Endodermal cell (in vitro differentiated cells): ENCODE measurements at regions not wholly inside any gene's neighbourhood (a gene's known extent, or its start where the extent isn't known, plus 50 kb on each side); places are given as distances from the start of the nearest gene placed in this dataset.

Experiments
- DNase-seq: peaks from one replicate; pipeline ENCODE4 v3.0.0-alpha.2; 2017
- H3K27ac ChIP-seq: 2 replicates; pipeline ENCODE4 v1.5.1; 2013; ENCODE audit warnings: mild to moderate bottlenecking, low read depth, low read length, moderate library complexity
- H3K27me3 ChIP-seq: 2 replicates; pipeline ENCODE4 v1.6.1; 2013; ENCODE audit warnings: mild to moderate bottlenecking, low read length, moderate library complexity; ENCODE audit not compliant: insufficient read depth, control insufficient read depth, poor library complexity, severe bottlenecking
- H3K36me3 ChIP-seq: 2 replicates; pipeline ENCODE4 v1.7.0; 2013; ENCODE audit warnings: mild to moderate bottlenecking, low read length, moderate library complexity; ENCODE audit not compliant: control insufficient read depth, insufficient read depth
- H3K4me1 ChIP-seq: one replicate; pipeline ENCODE4 v1.7.0; 2013; ENCODE audit warnings: low read length; ENCODE audit not compliant: control insufficient read depth, insufficient read depth
- H3K4me3 ChIP-seq: 2 replicates; pipeline ENCODE4 v1.5.1; 2013; ENCODE audit warnings: mild to moderate bottlenecking, low read length, moderate library complexity
- H3K9ac ChIP-seq: 2 replicates; pipeline ENCODE4 v1.6.1; 2013; ENCODE audit warnings: mild to moderate bottlenecking, low read length, moderate library complexity; ENCODE audit not compliant: poor library complexity, severe bottlenecking; ENCODE audit errors: extremely low read depth
- H3K9me3 ChIP-seq: 2 replicates; pipeline ENCODE4 v1.6.1; 2013; ENCODE audit warnings: mild to moderate bottlenecking, low read length, moderate library complexity; ENCODE audit not compliant: control insufficient read depth
- H3K27ac Mint-ChIP-seq: 2 replicates; pipeline ENCODE4 v1.8.0; 2020; ENCODE audit warnings: mixed read lengths
- H3K27me3 Mint-ChIP-seq: 2 replicates; pipeline ENCODE4 v1.8.0; 2021; ENCODE audit warnings: mild to moderate bottlenecking, mixed read lengths; ENCODE audit not compliant: insufficient read depth
- H3K36me3 Mint-ChIP-seq: 2 replicates; pipeline ENCODE4 v1.8.0; 2020; ENCODE audit warnings: low read depth, mixed read lengths
- H3K4me1 Mint-ChIP-seq: 2 replicates; pipeline ENCODE4 v1.8.0; 2020; ENCODE audit warnings: mixed read lengths
- H3K4me3 Mint-ChIP-seq: 2 replicates; pipeline ENCODE4 v1.8.0; 2020; ENCODE audit warnings: mild to moderate bottlenecking, moderate library complexity, mixed read lengths
- H3K9me3 Mint-ChIP-seq: 2 replicates; pipeline ENCODE4 v1.8.0; 2020; ENCODE audit warnings: mild to moderate bottlenecking, mixed read lengths
- CTCF ChIP-seq: fragments of 200-600 bp; sonication (generic); conservative IDR thresholded peaks from 2 replicates; pipeline ENCODE4 v1.5.0; 2021; ENCODE audit warnings: antibody characterized with exemption, mild to moderate bottlenecking
- WGBS, 2 experiments: methylation state at CpG; one replicate each; pipeline versions ENCODE4 v1.1.5 to v1.1.7; 2013; ENCODE audit warnings: missing lambda C conversion rate in 2 of 2, mixed read lengths in 1 of 2; ENCODE audit not compliant: insufficient coverage in 1 of 2, insufficient read length in 1 of 2; 5-methylcytosine and 5-hydroxymethylcytosine counted together

GRCh38 chr2:72033636-72034035 is 114.0 kb downstream of the CYP26B1 start:
- Mint-ChIP-seq H3K9me3 (no peaks in the 10 kb centered on the region), H3K36me3 (no peaks in the 10 kb centered on the region)
- no peak overlapping the region for H3K9ac ChIP-seq

GRCh38 chr2:72032481-72033041 is 115.1 kb downstream of the CYP26B1 start:
- no peaks in the 10 kb centered on the region for H3K4me1 Mint-ChIP-seq
- DNase-seq: peak; percentile 40
- H3K9me3 Mint-ChIP-seq: no peaks in the 10 kb centered on the region
- no peak for TF ChIP-seq CTCF
- Histone ChIP-seq H3K9me3 (no peaks in the 10 kb centered on the region), H3K9ac (no peak overlapping the region), H3K4me3 (no peak overlapping the region), H3K27ac (no peak overlapping the region), H3K36me3 (no peaks in the 10 kb centered on the region), H3K27me3 (no peaks in the 10 kb centered on the region), H3K4me1 (no peaks in the 10 kb centered on the region)
- WGBS, 2 experiments: 91 to 94% methylated on average over 3 to 13 of the region's 13 CpGs
- H3K36me3 Mint-ChIP-seq: no peaks in the 10 kb centered on the region
- no peak overlapping the region for H3K4me3 Mint-ChIP-seq
- no peak overlapping the region for H3K27ac Mint-ChIP-seq
- no peaks in the 10 kb centered on the region for H3K27me3 Mint-ChIP-seq

More at GRCh38 chr2:72033636-72034035, 114.0 kb downstream of the CYP26B1 start:
- DNase-seq: peak; percentile 34
- Mint-ChIP-seq H3K4me1 (no peaks in the 10 kb centered on the region), H3K27ac (peak overlapping the region; percentile 12), H3K4me3 (no peak overlapping the region), H3K27me3 (no peaks in the 10 kb centered on the region)
- WGBS, 2 experiments: 91 to 93% methylated on average over 7 to 8 of the region's 8 CpGs
- Histone ChIP-seq H3K27me3 (no peaks in the 10 kb centered on the region), H3K4me1 (no peaks in the 10 kb centered on the region), H3K9me3 (no peaks in the 10 kb centered on the region), H3K36me3 (no peaks in the 10 kb centered on the region), H3K4me3 (no peak overlapping the region), H3K27ac (no peak overlapping the region)
- TF ChIP-seq CTCF: no peak

- no peaks in the 10 kb centered on the region for H3K9me3 Mint-ChIP-seq
- H3K4me1 Mint-ChIP-seq: no peaks in the 10 kb centered on the region
- H3K27ac Mint-ChIP-seq: no peak overlapping the region
- Histone ChIP-seq H3K27me3 (no peaks in the 10 kb centered on the region), H3K4me3 (no peak overlapping the region), H3K9ac (no peak overlapping the region), H3K27ac (no peak overlapping the region), H3K4me1 (no peaks in the 10 kb centered on the region), H3K36me3 (no peaks in the 10 kb centered on the region), H3K9me3 (no peaks in the 10 kb centered on the region)
- H3K36me3 Mint-ChIP-seq: no peaks in the 10 kb centered on the region
- TF ChIP-seq CTCF: no peak
- 79 to 87% methylated on average over 11 to 16 of the region's 16 CpGs for WGBS, 2 experiments
- peak; percentile 46 for DNase-seq
- no peak overlapping the region for H3K4me3 Mint-ChIP-seq
- H3K27me3 Mint-ChIP-seq: no peaks in the 10 kb centered on the region
Observed at GRCh38 chr2:72031346-72032110, 116.1 kb downstream of the CYP26B1 start.
